CD14-positive monocyte (primary cell): ENCODE measurements at regions not wholly inside any gene's neighbourhood (a gene's known extent, or its start where the extent isn't known, plus 50 kb on each side); places are given as distances from the start of the nearest gene placed in this dataset.

Source experiments
- DNase-seq, 3 donors: peaks; one replicate each; pipeline ENCODE4 v3.0.0-alpha.2; 2011 to 2022
- H2AFZ ChIP-seq: 2 replicates; pipeline ENCODE4 v1.6.0; 2012; ENCODE audit warnings: mild to moderate bottlenecking, low read depth, low read length, inconsistent platforms; ENCODE audit not compliant: insufficient read depth, poor library complexity, severe bottlenecking
- H3K27ac ChIP-seq, 2 donors: 1 replicate in 1 of 2; 2 replicates in 1 of 2; pipeline ENCODE4 v1.5.1; 2012 to 2013; ENCODE audit warnings: low read length in 2 of 2, control low read depth in 1 of 2, inconsistent platforms in 1 of 2, low read depth in 1 of 2, mild to moderate bottlenecking in 1 of 2
- H3K27me3 ChIP-seq, 2 donors: one replicate each; pipeline versions ENCODE4 v1.6.0 to v1.6.1; 2011 to 2013; ENCODE audit warnings: low read length in 2 of 2; ENCODE audit not compliant: control insufficient read depth in 2 of 2, insufficient read depth in 2 of 2
- H3K36me3 ChIP-seq, 2 donors: replicated peaks in 1 of 2; 1 replicate in 1 of 2; 2 replicates in 1 of 2; pipeline versions ENCODE4 v1.5.1 to v1.6.1; 2012 to 2013; ENCODE audit warnings: low read length in 2 of 2, control low read depth in 1 of 2, inconsistent platforms in 1 of 2, mild to moderate bottlenecking in 1 of 2; ENCODE audit not compliant: insufficient read depth in 2 of 2, control insufficient read depth in 1 of 2
- H3K4me1 ChIP-seq, 2 donors: 1 replicate in 1 of 2; 2 replicates in 1 of 2; pipeline versions ENCODE4 v1.5.1 to v1.6.1; 2012 to 2013; ENCODE audit warnings: low read length in 2 of 2, control low read depth in 1 of 2, inconsistent platforms in 1 of 2, mild to moderate bottlenecking in 1 of 2, moderate library complexity in 1 of 2; ENCODE audit not compliant: insufficient read depth in 2 of 2, control insufficient read depth in 1 of 2
- H3K4me2 ChIP-seq: replicated peaks from 2 replicates; pipeline ENCODE3; 2012; ENCODE audit warnings: low read length, moderate library complexity, mild to moderate bottlenecking; ENCODE audit not compliant: poor library complexity, severe bottlenecking; ENCODE audit errors: extremely low read depth
- H3K4me3 ChIP-seq, 3 experiments: fragments of 200-600 bp in 1 of 3; sonication (generic) in 1 of 3; replicated peaks in 1 of 3; 1 replicate in 2 of 3; 2 replicates in 1 of 3; pipeline ENCODE4 v1.5.1; 2011 to 2013; ENCODE audit warnings: low read length in 3 of 3, mild to moderate bottlenecking in 3 of 3, control low read depth in 2 of 3, low read depth in 2 of 3, inconsistent platforms in 1 of 3, moderate library complexity in 1 of 3
- H3K79me2 ChIP-seq: 2 replicates; pipeline ENCODE4 v1.6.0; 2012; ENCODE audit warnings: mild to moderate bottlenecking, control low read depth, inconsistent platforms, low read length, moderate library complexity; ENCODE audit not compliant: insufficient read depth
- H3K9ac ChIP-seq: 2 replicates; pipeline ENCODE4 v1.6.0; 2017; ENCODE audit warnings: low read length, mild to moderate bottlenecking; ENCODE audit not compliant: insufficient read depth, poor library complexity, severe bottlenecking
- H3K9me3 ChIP-seq, 2 donors: replicated peaks in 1 of 2; 1 replicate in 1 of 2; 2 replicates in 1 of 2; pipeline versions ENCODE4 v1.5.1 to v1.6.1; 2012 to 2013; ENCODE audit warnings: low read length in 2 of 2, control low read depth in 1 of 2; ENCODE audit not compliant: control insufficient read depth in 1 of 2, insufficient read depth in 1 of 2
- H4K20me1 ChIP-seq: 2 replicates; pipeline ENCODE4 v1.6.0; 2012; ENCODE audit warnings: mild to moderate bottlenecking, low read length, control low read depth, moderate library complexity; ENCODE audit not compliant: insufficient read depth
- H3K27ac Mint-ChIP-seq, 7 donors: one replicate each; pipeline ENCODE4 v1.8.0; 2020; ENCODE audit warnings: mild to moderate bottlenecking in 7 of 7, mixed read lengths in 7 of 7, moderate library complexity in 6 of 7, inconsistent platforms in 2 of 7
- H3K27me3 Mint-ChIP-seq, 3 donors: one replicate each; pipeline ENCODE4 v1.8.0; 2021 to 2022; ENCODE audit warnings: low read depth in 3 of 3, mild to moderate bottlenecking in 3 of 3, mixed read lengths in 3 of 3, moderate library complexity in 3 of 3, inconsistent platforms in 1 of 3
- H3K36me3 Mint-ChIP-seq, 2 donors: one replicate each; pipeline ENCODE4 v1.8.0; 2020; ENCODE audit warnings: mixed read lengths in 2 of 2, inconsistent platforms in 1 of 2, mild to moderate bottlenecking in 1 of 2
- H3K4me1 Mint-ChIP-seq: one replicate; pipeline ENCODE4 v1.8.0; 2020; ENCODE audit warnings: mild to moderate bottlenecking, mixed read lengths
- H3K4me3 Mint-ChIP-seq, 2 donors: one replicate each; pipeline ENCODE4 v1.8.0; 2020; ENCODE audit warnings: mild to moderate bottlenecking in 2 of 2, mixed read lengths in 2 of 2, moderate library complexity in 1 of 2
- H3K9me3 Mint-ChIP-seq, 7 donors: one replicate each; pipeline ENCODE4 v1.8.0; 2020 to 2022; ENCODE audit warnings: mixed read lengths in 7 of 7, mild to moderate bottlenecking in 6 of 7, moderate library complexity in 6 of 7, inconsistent platforms in 2 of 7
- WGBS: methylation state at CpG from one replicate; pipeline ENCODE4 v1.1.5; 2013; ENCODE audit warnings: missing lambda C conversion rate; ENCODE audit not compliant: insufficient coverage; 5-methylcytosine and 5-hydroxymethylcytosine counted together
- intact Hi-C, 2 donors: fragments of 100-400 bp; cut with micrococcal nuclease; formaldehyde crosslinking; loops; one replicate each; pipeline versions ENCODE4 v1.15.0 to v1.15.1; 2023
- TF ChIP-seq, protein P1 (sequence below): fragments of 200-600 bp; IDR thresholded peaks from one replicate; pipeline ENCODE4 v1.8.0; 2022; ENCODE audit warnings: antibody characterized with exemption, mild to moderate bottlenecking

DNA sequence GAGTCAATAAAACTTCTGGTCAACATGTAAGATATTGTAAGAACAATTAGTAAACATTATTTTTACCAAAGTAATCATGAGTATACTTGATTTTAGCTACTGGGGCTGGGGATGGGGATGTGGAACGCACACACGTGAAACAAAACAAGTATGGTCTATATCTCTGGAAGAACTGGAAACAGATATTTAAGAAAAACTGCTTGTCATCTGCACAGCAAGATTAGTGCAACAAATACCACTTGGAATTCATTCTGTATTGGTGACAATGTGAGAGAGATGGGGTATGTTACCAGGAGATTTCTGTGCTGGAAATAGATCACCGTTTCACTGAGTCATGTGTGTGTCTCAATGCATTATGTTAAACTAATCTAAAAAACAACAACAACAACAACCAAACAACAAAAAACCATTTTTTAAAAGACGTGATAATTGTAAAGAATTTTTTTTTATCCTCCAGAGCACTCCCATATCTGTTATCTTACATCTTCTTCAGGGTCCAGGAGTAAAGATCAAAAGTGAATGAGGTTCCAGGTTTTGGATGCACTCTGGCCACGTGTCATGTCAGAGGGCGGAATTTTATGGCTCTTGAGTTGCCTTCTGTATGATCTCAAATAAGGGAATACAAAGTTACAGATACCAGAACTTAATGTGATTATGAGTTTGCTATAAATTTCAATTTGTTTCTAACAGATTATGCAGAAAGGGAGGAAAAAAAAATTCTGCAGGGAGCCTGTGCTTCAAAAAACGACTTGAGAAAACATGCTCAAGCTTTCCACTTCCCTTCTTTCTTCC, 153.0 kb downstream of the BBOX1 start:
- H3K27me3 Mint-ChIP-seq, result peaks cover 4 to 16% (median 5%) of the 10 kb centered on the region in 3 donors
- H3K79me2 ChIP-seq, result no peaks in the 10 kb centered on the region
- no peak overlapping the region for H3K27ac ChIP-seq
- no peak overlapping the region for H3K9ac ChIP-seq
- H4K20me1 ChIP-seq, result no peaks in the 10 kb centered on the region
- TF ChIP-seq, protein P1, sequence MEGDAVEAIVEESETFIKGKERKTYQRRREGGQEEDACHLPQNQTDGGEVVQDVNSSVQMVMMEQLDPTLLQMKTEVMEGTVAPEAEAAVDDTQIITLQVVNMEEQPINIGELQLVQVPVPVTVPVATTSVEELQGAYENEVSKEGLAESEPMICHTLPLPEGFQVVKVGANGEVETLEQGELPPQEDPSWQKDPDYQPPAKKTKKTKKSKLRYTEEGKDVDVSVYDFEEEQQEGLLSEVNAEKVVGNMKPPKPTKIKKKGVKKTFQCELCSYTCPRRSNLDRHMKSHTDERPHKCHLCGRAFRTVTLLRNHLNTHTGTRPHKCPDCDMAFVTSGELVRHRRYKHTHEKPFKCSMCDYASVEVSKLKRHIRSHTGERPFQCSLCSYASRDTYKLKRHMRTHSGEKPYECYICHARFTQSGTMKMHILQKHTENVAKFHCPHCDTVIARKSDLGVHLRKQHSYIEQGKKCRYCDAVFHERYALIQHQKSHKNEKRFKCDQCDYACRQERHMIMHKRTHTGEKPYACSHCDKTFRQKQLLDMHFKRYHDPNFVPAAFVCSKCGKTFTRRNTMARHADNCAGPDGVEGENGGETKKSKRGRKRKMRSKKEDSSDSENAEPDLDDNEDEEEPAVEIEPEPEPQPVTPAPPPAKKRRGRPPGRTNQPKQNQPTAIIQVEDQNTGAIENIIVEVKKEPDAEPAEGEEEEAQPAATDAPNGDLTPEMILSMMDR, result no peak
- H3K4me1 ChIP-seq, result no peaks in the 10 kb centered on the region
- H3K36me3 ChIP-seq, result no peaks in the 10 kb centered on the region
- no peak overlapping the region for H3K4me2 ChIP-seq
- no peak overlapping the region for H2AFZ ChIP-seq
- no peaks in the 10 kb centered on the region for H3K27me3 ChIP-seq
- H3K4me3 ChIP-seq, result no peak overlapping the region
- intact Hi-C loops, result no loop called here
- WGBS, result no CpG with 5 or more reads among the region's 7 CpGs
- DNase-seq, result no peak
- no peaks in the 10 kb centered on the region for H3K36me3 Mint-ChIP-seq
- H3K9me3 ChIP-seq, result no peaks in the 10 kb centered on the region
- H3K4me3 Mint-ChIP-seq, result no peak overlapping the region
- H3K4me1 Mint-ChIP-seq, result no peaks in the 10 kb centered on the region
- no peak overlapping the region for H3K27ac Mint-ChIP-seq
- H3K9me3 Mint-ChIP-seq, result peaks cover 0 to 1% (median 0%) of the 10 kb centered on the region in 7 donors

DNA sequence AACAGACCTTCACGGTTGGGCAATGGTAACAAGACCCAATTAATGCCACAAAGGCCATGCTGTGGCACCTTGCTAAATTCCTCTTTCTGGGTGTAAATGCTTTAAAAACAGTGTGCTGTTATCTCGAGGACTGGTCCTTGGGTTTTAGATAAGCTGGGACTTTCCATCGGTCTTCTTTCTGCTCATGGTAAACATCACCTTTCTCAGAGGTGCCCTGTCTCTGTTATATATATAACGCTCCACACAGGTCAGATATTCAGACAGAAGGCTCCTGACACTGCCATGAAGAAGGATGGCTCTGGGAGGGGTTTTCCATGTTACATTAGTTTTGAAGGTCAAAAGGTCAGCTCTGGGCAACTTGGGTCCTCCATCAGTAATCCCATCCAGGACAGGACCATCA, 151.6 kb downstream of the BBOX1 start:
- H4K20me1 ChIP-seq, result no peaks in the 10 kb centered on the region
- H3K27ac Mint-ChIP-seq, result no peak overlapping the region
- no peak overlapping the region for H3K4me3 Mint-ChIP-seq
- H3K4me1 Mint-ChIP-seq, result no peaks in the 10 kb centered on the region
- H3K4me3 ChIP-seq, result no peak overlapping the region
- no peaks in the 10 kb centered on the region for H3K79me2 ChIP-seq
- TF ChIP-seq, protein P1, result no peak
- H3K9me3 ChIP-seq, result no peaks in the 10 kb centered on the region
- DNase-seq, result no peak
- peaks cover under 1 to 3% of the 10 kb centered on the region in 2 donors for H3K27me3 ChIP-seq
- peaks cover 0 to 1% (median 0%) of the 10 kb centered on the region in 7 donors for H3K9me3 Mint-ChIP-seq
- H3K36me3 Mint-ChIP-seq, result no peaks in the 10 kb centered on the region
- no peaks in the 10 kb centered on the region for H3K4me1 ChIP-seq
- no CpG with 5 or more reads among the region's 4 CpGs for WGBS
- no peak overlapping the region for H3K4me2 ChIP-seq
- no peak overlapping the region for H2AFZ ChIP-seq
- intact Hi-C loops, result no loop called here
- H3K27ac ChIP-seq, result no peak overlapping the region
- H3K27me3 Mint-ChIP-seq, result peaks cover 8 to 12% (median 9%) of the 10 kb centered on the region in 3 donors
- no peak overlapping the region for H3K9ac ChIP-seq
- no peaks in the 10 kb centered on the region for H3K36me3 ChIP-seq
